GM18861 (cell line): ENCODE measurements at regions not wholly inside any gene's neighbourhood (a gene's known extent, or its start where the extent isn't known, plus 50 kb on each side); places are given as distances from the start of the nearest gene placed in this dataset.

ENCODE experiments used
- ATAC-seq: cut with Tn5 transposase; IDR thresholded peaks from one replicate; pipeline ENCODE4 v1.9.1; 2021; ENCODE audit not compliant: unreplicated experiment

DNA sequence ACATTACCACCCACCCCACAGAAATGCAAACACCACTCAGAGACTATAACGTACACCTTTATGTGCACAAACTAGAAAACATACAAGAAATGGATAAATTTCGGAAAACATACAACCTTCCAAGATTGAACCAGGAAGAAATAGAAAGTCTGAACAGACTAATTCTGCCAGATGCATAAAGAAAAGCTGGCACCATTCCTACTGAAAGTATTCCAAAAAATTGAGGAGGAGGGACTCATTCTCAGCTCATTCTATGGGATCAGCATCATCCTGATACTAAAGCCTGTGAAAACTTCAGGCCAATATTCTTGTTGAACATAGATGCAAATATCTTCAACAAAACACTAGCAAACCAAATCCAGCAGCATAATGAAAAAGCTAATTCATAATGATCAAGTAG, 115.1 kb upstream of the CD180 start:
- no peak for ATAC-seq

DNA sequence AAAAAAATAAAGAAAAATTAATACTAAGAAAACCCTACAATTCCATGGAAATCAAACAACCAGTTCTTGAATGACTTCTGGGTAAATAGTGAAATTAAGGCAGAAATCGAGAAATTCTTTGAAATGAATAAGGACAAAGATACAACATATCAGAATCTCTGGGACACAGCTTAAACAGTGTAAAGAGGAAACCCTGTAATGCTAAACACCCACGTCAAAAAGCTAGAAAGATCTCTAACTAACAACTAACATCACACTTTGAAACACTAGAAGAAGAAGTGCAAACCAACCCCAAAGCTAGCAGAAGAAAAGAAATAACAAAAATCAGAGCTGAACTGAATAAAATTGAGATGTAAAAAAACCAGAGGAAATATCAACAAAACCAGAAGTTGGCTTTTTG, 114.6 kb upstream of the CD180 start:
- ATAC-seq: no peak

DNA sequence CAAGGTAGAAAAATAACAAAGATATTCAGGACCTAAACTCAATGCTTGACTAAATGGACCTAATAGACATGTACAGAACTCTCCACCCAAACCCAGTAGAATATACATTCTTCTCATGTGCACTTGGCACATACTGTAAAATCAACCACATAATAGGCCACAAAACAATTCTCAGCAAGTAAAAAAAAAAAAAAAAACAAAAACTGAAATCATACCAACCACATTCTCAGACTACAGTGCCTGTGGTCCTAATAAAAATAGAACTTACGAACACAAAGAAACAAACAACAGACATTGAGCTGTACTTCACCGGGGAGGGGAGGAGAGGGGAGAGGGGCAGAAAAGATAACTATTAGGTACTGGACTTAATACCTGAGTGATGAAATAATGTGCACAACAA, 114.1 kb upstream of the CD180 start:
- no peak for ATAC-seq

DNA sequence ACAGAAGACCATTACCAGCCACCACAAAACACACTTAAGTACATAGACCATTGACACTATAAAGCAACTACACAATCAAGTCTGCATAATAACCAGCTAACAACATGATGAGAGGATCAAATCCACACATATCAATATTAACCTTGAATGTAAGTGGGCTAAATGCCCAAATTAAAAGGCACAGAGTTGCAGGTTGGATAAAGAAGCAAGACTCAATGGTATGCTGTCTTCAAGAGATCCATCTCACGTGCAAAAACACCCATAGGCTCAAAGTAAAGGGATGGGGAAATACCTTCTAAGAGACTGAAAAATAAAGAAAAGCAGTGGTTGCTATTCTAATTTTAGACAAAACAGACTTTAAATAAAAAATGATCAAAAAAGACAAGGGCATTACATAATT, 113.6 kb upstream of the CD180 start:
- no peak for ATAC-seq

DNA sequence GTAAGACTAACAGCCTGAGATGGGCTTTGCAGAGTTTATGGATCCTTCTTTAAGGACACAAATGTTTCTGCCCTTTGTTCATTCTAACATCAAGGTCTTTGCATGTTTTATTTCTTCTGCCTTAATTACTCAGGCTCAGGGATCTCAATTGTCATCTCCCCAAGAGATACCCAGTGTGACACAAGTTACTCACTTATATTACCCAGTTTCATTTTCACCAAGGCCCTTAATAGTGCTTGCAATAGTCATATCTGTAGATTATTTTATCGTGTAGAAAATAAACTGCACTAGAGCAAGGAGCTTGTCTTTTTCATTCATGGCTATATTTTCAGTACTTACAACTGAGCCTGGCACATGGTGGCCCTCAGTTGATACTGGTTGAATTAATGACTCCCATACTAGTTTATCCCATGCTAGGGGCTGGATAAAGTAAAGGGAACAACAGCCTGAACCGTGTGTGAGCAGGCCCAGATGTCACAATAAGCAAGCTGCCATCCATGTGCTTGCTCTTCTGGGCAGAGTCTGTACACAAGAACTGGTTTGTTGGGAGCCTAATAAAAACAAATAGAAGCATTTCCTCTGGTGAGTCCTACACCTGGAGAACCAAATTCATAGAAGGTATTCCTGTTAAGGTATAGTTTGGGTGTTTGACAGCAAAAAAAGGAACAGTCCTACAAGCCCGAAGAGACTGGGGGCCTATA, 112.5 kb upstream of the CD180 start:
- ATAC-seq: no peak

DNA sequence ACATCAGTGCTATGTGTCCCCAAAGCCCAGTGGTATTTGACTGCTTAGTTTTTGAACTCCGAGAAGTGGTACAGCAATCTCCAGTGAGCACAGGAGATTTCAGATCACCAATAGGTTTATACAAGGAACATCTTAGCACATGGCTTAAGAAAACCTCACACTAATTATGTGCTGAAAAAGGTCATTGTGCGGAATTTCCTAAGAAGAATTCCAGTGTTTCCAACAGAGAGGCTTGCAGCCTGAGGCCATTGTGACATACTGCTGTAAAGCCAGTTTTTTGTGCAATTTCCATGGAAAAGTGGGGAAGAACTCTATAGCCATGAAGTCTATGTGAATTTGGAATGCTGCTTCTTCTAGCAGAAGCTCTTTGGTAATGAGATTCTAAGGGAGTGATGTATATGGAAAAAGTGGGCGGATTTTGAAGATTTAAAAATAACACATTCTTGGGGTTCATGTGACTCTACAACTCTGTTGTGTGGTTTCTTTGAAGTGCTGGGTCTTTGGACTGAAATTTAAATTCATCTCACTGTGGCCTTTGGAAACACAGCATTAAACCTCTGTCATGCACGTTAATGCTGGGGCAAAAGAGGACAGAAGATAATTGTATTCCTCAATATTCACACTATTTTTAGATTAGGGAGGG, 110.5 kb upstream of the CD180 start:
- no peak for ATAC-seq

DNA sequence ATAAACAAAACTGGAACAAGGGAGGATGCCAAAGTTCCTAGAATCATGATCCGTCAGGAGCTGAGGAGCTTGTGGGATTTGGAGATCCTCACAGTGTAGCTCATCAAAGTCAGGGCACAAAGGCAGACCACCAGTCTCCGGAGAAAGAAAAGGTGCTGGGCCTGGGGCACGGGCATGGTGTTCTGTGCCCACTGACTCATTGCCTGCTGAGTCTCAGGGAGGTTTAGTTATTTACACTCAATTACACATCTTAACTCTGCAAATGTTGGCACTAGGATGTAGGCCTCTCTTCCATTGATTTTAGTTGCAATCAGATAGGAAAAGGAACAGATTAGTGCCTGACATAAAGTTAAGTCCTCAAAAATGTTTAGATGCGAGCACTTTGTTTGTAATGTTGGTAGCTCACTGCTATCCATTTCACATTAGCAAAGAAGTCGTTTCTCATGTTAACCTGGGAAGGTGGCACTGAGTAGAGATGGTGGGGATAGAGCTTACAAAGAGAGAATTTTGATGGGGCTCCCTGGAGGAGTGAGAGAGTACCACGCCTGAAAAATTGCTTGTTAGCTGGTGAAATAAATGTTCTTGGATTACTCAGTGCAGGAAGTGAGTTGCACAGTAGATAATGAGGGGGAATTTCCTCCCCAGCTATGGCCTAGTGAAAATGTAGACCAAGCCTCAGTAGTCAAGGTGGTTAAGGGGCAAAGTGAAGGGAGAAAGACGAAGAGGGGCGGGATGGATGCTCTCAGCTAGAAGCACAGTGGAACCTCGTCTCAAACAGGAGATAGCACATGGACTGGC, 109.5 kb upstream of the CD180 start:
- ATAC-seq: no peak

DNA sequence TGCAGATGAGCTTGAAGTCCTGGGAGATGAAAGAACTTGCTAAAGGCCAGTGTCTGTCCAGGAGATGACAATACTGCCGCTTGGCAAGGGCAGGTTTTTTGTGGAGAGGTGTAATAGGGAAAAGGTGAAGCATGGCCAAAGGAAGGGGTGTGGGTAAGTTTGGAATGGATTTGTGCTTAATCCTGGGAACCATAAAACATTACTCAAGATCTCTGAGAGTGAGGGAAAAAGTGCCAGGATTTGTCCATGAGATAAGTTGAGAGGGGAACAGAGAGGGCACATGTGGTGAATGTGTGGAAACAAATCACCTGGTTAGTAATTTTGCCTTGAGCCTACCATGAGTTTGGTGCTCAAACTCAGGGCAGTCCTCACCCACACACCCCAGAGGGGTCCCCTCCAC, 108.8 kb upstream of the CD180 start:
- no peak for ATAC-seq

DNA sequence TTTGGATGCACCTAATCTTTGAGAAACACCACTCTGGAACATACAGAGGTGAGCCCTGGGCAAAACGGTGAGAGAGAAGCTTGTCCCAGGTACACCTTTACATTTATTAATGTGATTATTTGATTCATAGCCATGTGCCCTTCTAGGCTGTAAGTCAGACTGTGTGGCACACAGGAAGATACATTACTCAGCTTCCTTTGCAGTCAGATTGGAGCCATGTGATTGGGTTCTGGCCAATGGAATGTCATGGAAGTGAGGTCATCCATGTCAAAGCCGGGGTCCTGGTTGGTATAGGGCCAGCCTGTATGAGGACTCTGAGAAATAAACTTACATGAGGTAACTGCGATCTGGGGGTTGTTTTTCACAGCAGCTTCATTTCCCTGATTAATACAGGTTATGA, 106.8 kb upstream of the CD180 start:
- no peak for ATAC-seq

DNA sequence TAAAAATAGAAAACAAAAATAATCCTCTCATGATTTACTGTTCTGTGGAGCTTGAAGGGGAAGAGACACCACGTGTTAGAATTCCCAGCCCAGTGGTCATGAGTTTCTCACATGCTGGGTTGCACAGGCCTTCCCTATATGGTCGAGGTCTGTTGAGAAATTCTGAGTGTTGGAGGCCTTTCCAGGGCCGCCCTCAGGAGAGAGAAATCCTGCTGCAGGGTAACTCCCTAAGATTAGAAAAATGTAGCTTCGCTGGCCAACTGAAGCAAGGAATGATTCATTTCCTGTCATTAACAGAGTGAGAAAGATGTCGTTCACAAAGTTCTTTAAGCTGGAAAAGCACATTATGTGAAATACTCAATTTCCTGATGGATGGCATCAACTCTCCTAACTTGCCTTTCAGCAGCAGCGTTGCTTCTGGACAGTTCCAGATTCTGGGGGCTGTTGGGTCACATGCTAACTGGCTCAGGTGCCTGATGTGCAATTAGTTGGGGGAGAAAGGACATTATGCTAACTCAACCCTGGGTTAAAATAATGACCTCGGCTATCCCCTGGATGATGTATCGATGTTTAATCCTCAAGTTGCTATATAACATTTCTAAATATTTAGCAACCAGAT, 104.8 kb upstream of the CD180 start:
- no peak for ATAC-seq

DNA sequence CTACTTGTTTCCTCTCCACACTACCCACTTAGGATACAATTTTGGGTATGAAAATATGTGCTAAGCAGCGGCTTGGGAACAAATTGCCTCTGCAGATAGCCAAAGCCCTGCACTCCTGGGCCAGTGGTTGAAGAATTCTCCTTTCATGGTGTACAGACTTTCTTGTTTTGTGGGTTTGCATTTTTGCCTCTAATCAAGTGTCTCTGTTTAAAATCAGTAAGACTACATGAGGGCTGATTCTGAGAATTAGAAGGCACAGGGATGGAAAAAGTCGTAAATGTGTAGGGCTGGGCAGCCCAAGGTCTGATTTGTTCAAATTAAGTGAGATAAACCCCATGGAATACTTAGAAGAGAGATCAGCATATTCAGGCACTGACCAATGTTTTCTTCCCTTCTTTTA, 103.7 kb upstream of the CD180 start:
- no peak for ATAC-seq

DNA sequence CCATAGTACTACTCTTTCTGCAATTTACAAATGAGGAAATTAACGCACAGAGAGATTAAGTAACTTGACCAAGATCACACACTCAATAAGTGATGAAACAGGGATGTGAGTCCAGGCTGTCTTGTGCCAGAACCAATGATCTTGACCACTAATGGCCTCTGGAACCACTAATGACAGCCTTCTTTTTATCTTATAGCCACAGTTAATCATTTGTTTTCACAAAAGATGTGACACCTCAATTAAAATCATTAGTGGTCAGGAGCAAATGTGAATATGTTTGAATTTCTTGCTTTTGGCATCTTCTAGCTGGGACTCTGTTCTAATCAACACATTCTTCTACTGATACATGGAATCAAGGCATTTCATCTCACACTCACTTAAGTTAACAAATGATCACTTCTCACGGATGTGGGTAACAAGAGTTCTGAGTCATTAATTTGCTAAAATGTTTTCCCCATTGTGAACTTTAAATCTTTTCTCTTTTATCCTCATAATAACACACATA, 102.7 kb upstream of the CD180 start:
- no peak for ATAC-seq

DNA sequence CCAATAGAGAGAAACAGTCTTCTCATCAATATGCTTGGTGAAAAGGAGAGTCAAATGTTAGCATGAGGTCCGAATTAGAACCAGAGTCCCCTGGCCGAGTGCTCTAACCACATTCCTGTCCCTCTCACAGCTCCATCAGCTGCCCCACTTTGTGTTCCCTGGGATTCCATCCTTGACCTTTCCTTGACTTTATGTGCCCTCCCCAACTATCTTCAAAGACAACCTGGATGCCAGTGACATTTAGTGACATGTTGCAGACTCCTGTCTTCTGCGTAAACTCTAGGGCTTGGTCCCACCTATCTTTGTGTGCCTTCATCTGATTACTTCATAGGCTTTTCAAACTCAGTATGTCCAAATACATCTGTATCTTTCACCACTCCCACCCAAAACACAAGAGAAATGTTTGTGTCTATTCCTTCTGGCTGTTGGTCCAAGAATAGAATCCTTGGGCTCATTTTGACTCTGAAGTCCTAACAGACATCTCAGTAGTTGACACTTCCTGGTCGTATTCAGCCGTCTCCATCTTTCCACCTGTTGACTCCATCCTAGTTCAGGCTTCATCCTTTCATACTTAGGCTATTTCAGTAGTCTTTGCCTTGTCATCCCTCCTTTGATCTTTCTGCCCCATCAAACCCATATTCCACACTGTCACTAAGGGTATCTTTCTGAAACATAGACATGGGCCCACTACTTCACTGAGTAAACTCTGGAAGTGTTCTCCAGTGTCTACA, 101.4 kb upstream of the CD180 start:
- no peak for ATAC-seq

DNA sequence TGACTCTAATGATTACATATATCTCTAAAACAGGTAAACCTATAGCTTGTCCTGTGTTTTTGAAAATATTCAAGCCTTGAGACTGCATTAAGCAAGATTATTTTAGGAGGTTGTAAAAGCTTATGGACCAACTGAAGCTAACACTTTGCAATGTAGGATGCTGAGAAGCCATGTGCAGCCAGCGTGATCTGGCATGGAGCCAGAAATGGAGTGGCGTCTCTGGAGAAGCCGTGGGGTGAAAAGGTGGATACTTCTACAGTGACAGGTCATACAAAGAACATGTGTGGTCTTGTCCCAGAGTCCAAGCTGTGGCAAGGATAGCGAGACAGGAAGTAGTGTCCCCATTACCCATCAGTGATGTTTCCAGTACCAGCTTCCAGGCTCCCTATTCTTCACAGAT, 100.8 kb upstream of the CD180 start:
- no peak for ATAC-seq

DNA sequence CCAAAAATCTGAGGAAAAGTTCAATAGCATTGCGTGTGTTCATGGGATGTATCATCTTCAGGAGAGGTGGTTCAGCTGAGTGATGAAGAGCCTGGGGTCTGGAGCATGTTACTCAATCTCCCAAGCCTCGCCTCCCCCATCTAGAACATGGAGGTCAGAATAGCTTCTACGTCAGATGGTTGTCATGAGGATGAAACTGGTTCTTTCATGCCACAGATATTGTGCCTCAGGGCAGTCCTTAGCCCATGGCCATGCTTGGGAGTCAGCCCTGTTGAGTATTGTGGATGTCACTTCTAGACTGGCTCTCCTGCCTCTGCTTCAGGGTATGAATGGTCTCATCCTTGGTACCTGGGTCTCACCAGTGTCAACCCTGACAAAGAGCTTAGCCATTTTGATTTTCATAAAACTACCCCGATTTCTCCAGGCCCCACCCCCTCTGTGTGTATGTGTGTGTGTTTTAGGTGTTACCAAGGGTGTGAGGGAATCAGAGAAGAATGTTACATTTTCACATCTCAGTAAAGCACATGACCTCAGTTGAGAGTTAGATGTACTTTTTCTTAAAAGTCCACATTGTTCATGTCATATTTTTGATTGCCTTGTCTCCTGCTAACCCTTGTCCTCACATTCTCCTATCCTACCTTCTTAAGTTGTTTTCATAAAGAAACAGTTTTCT, 97.8 kb upstream of the CD180 start:
- no peak for ATAC-seq

DNA sequence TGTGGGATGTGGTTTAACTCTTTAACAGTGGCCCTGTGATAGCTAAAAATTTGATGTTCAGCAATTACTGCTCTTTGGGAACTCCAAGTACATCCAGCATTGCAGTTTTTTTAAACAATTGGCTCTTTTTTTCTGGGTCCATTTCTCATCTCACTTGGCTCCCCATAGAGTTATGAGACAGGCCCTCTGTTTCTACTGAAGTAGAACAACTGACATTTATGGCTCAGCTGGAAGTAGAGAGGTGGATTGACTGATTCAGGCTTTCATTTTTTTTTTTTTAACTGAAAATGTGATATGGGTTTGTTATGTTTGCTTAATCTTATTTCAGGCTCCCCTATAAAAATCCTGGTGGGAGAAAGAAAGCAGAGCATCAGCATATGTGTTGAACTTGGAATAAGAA, 96.6 kb upstream of the CD180 start:
- ATAC-seq: no peak

DNA sequence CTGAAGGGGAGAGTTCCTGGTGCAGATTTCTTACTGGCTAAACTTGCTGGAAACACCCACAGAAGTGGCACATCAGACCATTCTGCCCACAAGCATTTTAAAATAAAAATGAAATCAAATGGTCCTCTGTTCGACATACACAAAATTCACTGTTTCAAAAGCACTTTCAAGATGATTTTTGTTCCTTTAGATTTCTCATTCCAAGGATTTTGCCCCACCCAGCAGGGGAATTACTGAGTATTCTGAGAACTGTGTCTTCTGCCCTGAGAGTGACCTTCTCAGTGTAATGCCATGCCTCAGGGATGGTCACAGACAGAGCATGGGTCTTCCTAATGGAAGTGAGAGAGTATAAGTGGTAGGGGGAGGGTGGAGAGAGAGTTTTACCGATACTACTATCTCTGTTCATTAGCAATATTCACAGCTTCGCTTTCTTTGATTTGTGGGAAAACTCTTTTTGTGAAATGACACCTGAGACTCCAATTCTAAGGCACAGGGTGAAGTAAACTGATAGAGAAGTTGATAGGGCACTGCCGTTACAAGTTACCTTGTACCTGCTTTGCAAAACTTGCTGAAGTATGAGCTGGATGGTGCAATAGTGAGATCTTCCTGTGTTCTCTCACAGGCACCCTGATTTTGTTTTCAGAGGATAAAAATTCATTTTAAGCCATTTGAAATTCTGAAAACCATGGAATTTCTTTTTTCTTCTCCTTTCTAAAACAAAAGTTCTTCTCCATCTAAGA, 95.8 kb upstream of the CD180 start:
- ATAC-seq: no peak

DNA sequence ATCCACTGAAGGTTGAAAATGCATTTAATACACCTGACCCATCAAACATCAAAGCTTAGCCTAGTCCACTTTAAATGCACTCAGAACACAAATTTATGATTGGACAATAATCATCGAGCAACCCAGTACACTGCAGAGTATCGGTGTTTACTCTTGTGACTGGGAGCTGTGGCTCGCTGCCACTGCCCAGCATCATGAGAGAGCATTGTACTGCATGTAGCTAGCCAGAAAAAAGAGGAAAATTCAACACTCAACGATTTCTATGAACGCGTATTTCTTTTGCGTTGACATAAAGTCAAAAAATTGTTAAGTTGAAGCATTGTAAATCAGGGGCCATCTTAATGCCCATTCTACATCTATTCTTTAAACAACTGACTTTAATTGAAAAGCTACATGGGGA, 95.1 kb upstream of the CD180 start:
- no peak for ATAC-seq

DNA sequence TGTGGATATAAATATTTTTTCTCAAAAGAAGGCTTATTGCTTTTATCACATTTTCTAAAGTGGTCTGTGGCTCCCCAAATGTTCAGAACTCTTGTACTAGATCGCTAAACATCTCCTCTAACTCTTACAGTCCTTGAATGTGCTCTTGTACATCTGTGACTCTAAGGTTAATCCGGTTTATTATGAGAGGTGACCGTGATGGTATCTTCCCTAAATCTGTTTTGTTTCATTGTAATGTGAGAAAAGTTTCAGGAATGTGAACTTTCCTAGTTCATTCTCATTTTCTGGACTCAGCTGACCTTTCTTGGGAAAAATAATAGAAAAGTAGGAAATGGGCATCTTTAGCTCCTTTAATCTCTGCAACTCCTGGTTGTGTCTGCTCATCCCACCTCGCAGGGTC, 94.5 kb upstream of the CD180 start:
- ATAC-seq: no peak

DNA sequence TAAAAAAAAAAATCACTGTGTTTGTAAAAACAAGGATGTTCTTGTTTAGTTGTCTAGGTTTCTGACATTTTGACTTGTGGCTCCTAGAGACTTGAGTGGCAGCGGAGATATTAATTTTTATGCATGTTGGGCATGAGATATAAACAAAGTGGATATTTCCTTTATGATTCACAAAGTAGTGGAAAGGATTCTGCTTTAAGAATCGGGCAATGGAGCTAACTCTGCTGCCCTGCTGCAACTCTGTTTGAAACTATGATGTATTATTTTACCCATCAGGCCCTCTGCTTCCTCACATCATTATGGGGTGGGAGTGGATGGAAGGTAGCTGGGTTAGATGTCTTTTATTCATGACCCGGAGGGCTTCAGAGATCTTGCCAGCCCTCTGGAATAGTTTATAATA, 94.1 kb upstream of the CD180 start:
- ATAC-seq: no peak
